ENCODE measurements at regions not wholly inside any gene's neighbourhood (a gene's known extent, or its start where the extent isn't known, plus 50 kb on each side); places are given as distances from the start of the nearest gene placed in this dataset.

GRCh38 chr17:14736631-14737030, 435.8 kb downstream of the HS3ST3B1 start:
- H3K9me3 ChIP-seq (ENCODE audit: low read depth), result no peaks in the 10 kb centered on the region
- no peaks in the 10 kb centered on the region for H3K4me1 ChIP-seq (ENCODE audit: insufficient read depth)
- H3K4me3 ChIP-seq, result no peak overlapping the region
- no peak overlapping the region for H3K27ac ChIP-seq
- no peaks in the 10 kb centered on the region for H3K27me3 ChIP-seq
- H3K36me3 ChIP-seq (replicated peaks; ENCODE audit: insufficient read depth, low read depth), result no peaks in the 10 kb centered on the region
- 74% methylated on average over 6 of the region's 6 CpGs for WGBS (ENCODE audit: low lambda C conversion rate, missing lambda C conversion rate)
- H3K79me2 ChIP-seq, result no peaks in the 10 kb centered on the region
- no peaks in the 10 kb centered on the region for H4K20me1 ChIP-seq (ENCODE audit: insufficient read depth, poor library complexity, severe bottlenecking)
- no peaks in the 10 kb centered on the region for H3K9me2 ChIP-seq (replicated peaks; ENCODE audit: insufficient read depth)
- no peak overlapping the region for H3K4me2 ChIP-seq
- DNase-seq (ENCODE audit: low spot score), result no peak
- TF ChIP-seq EZH2 (IDR thresholded peaks at IDR 0.05; ENCODE audit: borderline replicate concordance) (no peak), CTCF (IDR thresholded peaks at IDR 0.05; ENCODE audit: poor library complexity) (no peak), EZH2phosphoT487 (IDR thresholded peaks at IDR 0.05; ENCODE audit: low read depth, severe bottlenecking, unreplicated experiment) (no peak)
- no peak overlapping the region for H2AFZ ChIP-seq

GRCh38 chr17:14733376-14733775, 432.5 kb downstream of the HS3ST3B1 start:
- no peaks in the 10 kb centered on the region for H3K4me1 ChIP-seq (ENCODE audit: insufficient read depth)
- H3K36me3 ChIP-seq (replicated peaks; ENCODE audit: insufficient read depth, low read depth), result no peaks in the 10 kb centered on the region
- H3K79me2 ChIP-seq, result no peaks in the 10 kb centered on the region
- H2AFZ ChIP-seq, result no peak overlapping the region
- 96% methylated on average over 2 of the region's 2 CpGs for WGBS (ENCODE audit: low lambda C conversion rate, missing lambda C conversion rate)
- H3K27ac ChIP-seq, result no peak overlapping the region
- H3K27me3 ChIP-seq, result no peaks in the 10 kb centered on the region
- TF ChIP-seq CTCF (IDR thresholded peaks at IDR 0.05; ENCODE audit: poor library complexity) (no peak), EZH2 (IDR thresholded peaks at IDR 0.05; ENCODE audit: borderline replicate concordance) (no peak), EZH2phosphoT487 (IDR thresholded peaks at IDR 0.05; ENCODE audit: low read depth, severe bottlenecking, unreplicated experiment) (no peak)
- no peak overlapping the region for H3K4me3 ChIP-seq
- DNase-seq (ENCODE audit: low spot score), result no peak
- no peaks in the 10 kb centered on the region for H4K20me1 ChIP-seq (ENCODE audit: insufficient read depth, poor library complexity, severe bottlenecking)
- H3K9me3 ChIP-seq (ENCODE audit: low read depth), result no peaks in the 10 kb centered on the region
- H3K9me2 ChIP-seq (replicated peaks; ENCODE audit: insufficient read depth), result no peaks in the 10 kb centered on the region
- no peak overlapping the region for H3K4me2 ChIP-seq

GRCh38 chr17:14732211-14732610, 431.3 kb downstream of the HS3ST3B1 start:
- no peaks in the 10 kb centered on the region for H3K27me3 ChIP-seq
- no peaks in the 10 kb centered on the region for H3K4me1 ChIP-seq (ENCODE audit: insufficient read depth)
- no peaks in the 10 kb centered on the region for H4K20me1 ChIP-seq (ENCODE audit: insufficient read depth, poor library complexity, severe bottlenecking)
- H2AFZ ChIP-seq, result no peak overlapping the region
- H3K36me3 ChIP-seq (replicated peaks; ENCODE audit: insufficient read depth, low read depth), result no peaks in the 10 kb centered on the region
- no peak overlapping the region for H3K4me3 ChIP-seq
- no peak overlapping the region for H3K27ac ChIP-seq
- no peak for DNase-seq (ENCODE audit: low spot score)
- H3K4me2 ChIP-seq, result no peak overlapping the region
- 89% methylated on average over 2 of the region's 2 CpGs for WGBS (ENCODE audit: low lambda C conversion rate, missing lambda C conversion rate)
- no peaks in the 10 kb centered on the region for H3K9me2 ChIP-seq (replicated peaks; ENCODE audit: insufficient read depth)
- TF ChIP-seq EZH2phosphoT487 (IDR thresholded peaks at IDR 0.05; ENCODE audit: low read depth, severe bottlenecking, unreplicated experiment) (no peak), EZH2 (IDR thresholded peaks at IDR 0.05; ENCODE audit: borderline replicate concordance) (no peak), CTCF (IDR thresholded peaks at IDR 0.05; ENCODE audit: poor library complexity) (no peak)
- no peaks in the 10 kb centered on the region for H3K9me3 ChIP-seq (ENCODE audit: low read depth)
- no peaks in the 10 kb centered on the region for H3K79me2 ChIP-seq

- no peaks in the 10 kb centered on the region for H3K4me1 ChIP-seq (ENCODE audit: insufficient read depth)
- no peak for TF ChIP-seq EZH2phosphoT487 (IDR thresholded peaks at IDR 0.05; ENCODE audit: low read depth, severe bottlenecking, unreplicated experiment)
- no peak for TF ChIP-seq CTCF (IDR thresholded peaks at IDR 0.05; ENCODE audit: poor library complexity)
- no peak for TF ChIP-seq EZH2 (IDR thresholded peaks at IDR 0.05; ENCODE audit: borderline replicate concordance)
- no peak overlapping the region for H2AFZ ChIP-seq
- no peaks in the 10 kb centered on the region for H3K79me2 ChIP-seq
- H3K27ac ChIP-seq, result no peak overlapping the region
- WGBS (ENCODE audit: low lambda C conversion rate, missing lambda C conversion rate), result 76% methylated on average over 4 of the region's 4 CpGs
- no peak overlapping the region for H3K4me2 ChIP-seq
- H3K36me3 ChIP-seq (replicated peaks; ENCODE audit: insufficient read depth, low read depth), result no peaks in the 10 kb centered on the region
- no peaks in the 10 kb centered on the region for H3K9me3 ChIP-seq (ENCODE audit: low read depth)
- DNase-seq (ENCODE audit: low spot score), result no peak
- H3K4me3 ChIP-seq, result no peak overlapping the region
- no peaks in the 10 kb centered on the region for H3K27me3 ChIP-seq
- no peaks in the 10 kb centered on the region for H3K9me2 ChIP-seq (replicated peaks; ENCODE audit: insufficient read depth)
- no peaks in the 10 kb centered on the region for H4K20me1 ChIP-seq (ENCODE audit: insufficient read depth, poor library complexity, severe bottlenecking)
Observed at GRCh38 chr17:14731591-14731990, 430.7 kb downstream of the HS3ST3B1 start.

All from hepatocyte (in vitro differentiated cells).